Amniotic epithelial cell (primary cell): ENCODE measurements at regions not wholly inside any gene's neighbourhood (a gene's known extent, or its start where the extent isn't known, plus 50 kb on each side); places are given as distances from the start of the nearest gene placed in this dataset.
A peak's percentile ranks its signal among the peaks of the same experiment; 100 is the strongest.

ENCODE experiments used
- DNase-seq: peaks from one replicate; pipeline ENCODE4 v3.0.0-alpha.2; 2010; ENCODE audit warnings: low read depth

- no peak for DNase-seq
Measured at GRCh38 chr2:18425210-18425703, 135.2 kb downstream of the RDH14 start.

DNA sequence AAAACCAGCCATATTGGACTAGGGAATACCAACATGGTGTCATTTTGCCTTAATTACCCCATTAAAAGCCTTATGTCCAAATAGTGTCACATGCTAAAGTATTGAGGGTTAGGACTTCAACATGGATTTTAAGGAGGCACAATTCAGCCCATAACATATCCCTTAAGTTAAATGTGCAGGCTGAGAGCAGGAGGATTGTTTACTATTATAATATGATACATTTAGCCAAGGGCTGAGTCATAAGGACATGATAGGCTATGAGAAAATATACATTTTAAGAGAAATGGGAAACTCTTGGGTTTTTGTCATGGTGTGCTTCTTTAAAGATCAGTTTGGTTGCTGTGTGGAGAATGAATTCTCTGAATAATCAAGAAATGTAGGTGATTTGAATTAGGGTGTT, 136.8 kb downstream of the RDH14 start:
- no peak for DNase-seq

DNA sequence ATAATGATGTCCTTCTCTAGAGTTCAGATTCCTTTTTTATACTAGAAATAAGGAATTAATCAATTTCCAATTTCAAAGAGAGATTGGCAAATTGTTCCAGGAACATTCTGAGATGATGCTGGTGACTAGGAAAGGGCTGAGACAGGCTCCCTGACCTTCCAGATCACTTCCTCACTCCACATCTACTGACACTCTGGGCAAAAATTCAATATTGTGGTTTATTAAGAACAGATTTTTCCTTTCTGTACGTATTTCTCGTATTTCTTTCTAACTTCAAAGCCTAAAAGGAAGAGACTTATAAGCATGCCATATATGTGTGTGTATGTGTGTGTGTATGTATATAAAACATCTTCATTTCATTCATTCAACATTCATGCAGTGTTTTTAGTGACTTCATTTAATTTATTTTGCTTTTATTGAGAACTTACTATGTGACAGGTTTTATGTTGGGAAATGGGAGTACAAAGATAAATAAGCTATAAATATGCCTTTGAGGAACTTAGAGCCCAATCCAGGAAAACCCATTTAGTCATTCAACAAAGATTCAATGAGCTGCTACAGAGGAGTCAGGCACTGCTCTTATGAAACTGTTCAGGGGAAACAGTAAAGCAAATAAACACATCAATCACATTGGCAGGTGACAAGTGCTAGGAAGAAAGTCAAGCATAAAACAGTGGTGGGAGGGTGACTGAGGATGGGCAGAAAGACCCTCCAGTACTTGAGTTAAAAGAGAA, 137.9 kb downstream of the RDH14 start:
- DNase-seq, result peak; percentile 53

GRCh38 chr2:18413676-18414396, 146.6 kb downstream of the RDH14 start:
- peak; percentile 89 for DNase-seq

GRCh38 chr2:18412980-18413675, 147.3 kb downstream of the RDH14 start:
- peak; percentile 41 for DNase-seq

GRCh38 chr2:18411626-18412025, 148.8 kb downstream of the RDH14 start:
- DNase-seq, result no peak

DNA sequence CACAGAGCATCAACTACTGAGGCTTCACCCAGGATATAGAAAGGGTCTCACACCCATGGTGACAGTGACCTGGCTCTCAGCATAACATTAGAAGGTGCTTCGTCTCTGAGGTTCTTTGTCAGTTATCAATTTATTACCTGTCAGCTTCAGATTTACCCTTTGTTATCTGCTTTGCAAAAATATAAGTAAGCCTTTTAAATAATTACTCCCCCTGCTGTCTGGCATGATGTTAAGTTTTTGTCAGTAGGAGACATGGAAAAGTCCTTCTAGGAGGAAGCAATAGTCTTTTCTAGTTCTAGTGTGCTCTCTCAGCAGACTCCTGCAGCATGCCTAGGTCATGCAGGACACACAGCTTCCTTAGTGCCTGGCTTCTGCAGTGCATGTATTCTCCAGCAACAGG, 149.9 kb downstream of the RDH14 start:
- no peak for DNase-seq

DNA sequence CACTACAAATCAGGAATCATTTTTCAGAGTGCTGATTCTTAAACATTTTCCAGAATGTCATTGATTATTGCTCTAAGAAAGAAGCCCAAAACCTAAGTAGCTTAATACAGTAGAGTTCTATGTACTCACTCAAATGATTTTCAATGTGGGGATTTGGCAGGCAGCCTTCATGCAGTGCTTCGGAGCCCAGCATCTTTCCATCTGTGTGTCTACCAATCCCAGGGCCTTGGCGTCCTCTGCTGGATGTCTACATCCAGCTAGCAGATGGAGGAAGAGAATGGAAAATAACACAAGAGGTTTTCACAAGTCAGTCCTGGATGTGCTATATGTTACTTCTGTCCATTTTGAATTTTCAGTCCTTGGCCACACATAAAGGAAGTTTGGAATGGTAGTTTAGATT, 151.8 kb downstream of the RDH14 start:
- no peak for DNase-seq

DNA sequence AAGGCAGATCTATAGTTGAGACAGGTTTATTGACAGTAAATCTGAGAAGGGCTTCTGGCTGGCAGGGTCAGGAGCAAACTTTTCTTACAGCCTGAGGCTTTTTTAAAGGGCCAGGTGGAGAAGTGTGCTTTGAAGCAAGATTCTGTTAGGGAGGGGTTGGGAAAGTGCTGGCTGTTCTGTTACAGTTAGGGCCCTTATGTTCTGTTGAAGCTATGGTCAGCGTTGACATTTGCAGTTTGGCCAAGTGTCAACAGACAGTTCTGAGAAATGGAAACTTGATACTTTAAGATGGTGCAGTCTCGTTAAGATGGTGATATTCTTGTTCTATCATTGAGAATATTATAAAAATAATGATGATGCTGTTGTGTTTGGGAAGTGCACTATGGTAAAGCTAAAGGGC, 154.2 kb downstream of the RDH14 start:
- DNase-seq, result no peak

- DNase-seq, result no peak
Measured at GRCh38 chr2:18404708-18405107, 155.7 kb downstream of the RDH14 start.

- no peak for DNase-seq
Measured at GRCh38 chr2:18403921-18404522, 156.4 kb downstream of the RDH14 start.

DNA sequence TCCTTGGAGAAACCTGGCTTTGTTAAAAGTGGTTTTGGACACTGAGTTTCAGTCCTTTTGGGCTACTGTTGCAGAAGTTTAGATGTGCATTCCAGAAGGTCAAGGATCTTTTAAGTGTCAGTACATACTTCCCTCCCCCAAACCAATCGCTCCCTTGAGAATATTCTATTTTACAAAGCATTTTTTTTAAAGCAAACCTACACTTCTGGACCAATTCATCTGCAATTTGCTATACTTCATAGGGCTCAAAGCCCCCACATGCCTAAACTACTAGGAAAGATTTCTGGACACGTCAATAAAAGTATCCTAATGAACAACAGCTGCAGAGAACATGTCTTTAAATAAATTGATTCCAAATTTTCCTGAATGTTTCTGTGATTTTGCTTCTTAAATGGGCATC, 157.6 kb downstream of the RDH14 start:
- DNase-seq, result no peak

- no peak for DNase-seq
Measured at GRCh38 chr2:18401471-18401870, 159.0 kb downstream of the RDH14 start.

- no peak for DNase-seq
Measured at GRCh38 chr2:18399601-18400000, 160.9 kb downstream of the RDH14 start.

GRCh38 chr2:18398833-18399232, 161.6 kb downstream of the RDH14 start:
- DNase-seq, result no peak

DNA sequence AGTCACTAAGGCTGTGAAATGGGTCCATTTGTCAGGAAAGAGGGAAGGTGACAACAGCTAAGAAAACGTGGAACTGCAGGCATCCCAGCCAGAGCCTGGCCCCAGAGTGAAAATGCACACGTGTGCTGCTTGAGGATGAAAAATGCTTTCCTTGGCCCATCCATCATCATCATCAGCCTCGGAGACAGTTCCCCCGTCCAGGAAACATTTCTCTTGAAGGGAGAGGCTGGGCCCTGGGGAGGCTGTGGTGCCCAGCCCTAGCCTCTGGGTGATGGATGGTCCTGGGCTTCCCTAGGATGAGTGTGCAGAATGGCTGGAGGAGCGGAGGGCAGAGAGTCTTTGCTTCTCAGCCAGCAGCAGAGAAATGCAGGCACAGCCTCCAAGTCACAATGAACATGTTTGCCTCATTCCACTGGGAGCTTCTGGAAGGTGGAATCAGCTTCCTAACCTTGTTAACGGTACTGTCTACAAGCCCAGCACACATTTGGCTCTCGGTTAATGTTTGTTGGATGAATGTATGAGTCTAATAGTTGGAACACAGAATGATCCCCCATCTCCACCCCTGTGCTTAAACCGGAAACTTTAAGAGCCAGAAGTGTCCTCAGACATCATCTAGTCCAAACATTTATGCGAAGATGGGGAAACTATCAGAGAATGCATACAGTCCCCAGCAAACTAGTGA, 164.0 kb downstream of the RDH14 start:
- peak; percentile 56 for DNase-seq

DNA sequence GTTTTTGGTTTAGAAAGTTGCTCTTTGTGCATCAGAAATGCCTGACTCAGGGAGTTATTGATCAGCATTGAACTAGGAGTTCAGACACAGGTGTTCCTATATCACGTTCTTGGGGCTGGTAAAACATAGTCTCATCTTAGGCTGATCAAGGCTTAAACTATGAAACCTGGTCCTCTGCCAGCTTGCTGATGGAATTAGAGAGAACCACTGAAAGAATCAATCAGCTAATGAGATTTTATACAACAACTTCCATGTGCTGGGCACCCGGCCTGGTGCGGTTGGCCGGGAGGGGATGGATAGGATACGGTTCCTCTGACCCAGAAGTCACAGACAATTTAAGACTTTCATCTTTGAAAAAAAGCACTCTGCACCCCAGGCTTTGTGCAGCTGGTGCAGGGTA, 164.9 kb downstream of the RDH14 start:
- no peak for DNase-seq

DNA sequence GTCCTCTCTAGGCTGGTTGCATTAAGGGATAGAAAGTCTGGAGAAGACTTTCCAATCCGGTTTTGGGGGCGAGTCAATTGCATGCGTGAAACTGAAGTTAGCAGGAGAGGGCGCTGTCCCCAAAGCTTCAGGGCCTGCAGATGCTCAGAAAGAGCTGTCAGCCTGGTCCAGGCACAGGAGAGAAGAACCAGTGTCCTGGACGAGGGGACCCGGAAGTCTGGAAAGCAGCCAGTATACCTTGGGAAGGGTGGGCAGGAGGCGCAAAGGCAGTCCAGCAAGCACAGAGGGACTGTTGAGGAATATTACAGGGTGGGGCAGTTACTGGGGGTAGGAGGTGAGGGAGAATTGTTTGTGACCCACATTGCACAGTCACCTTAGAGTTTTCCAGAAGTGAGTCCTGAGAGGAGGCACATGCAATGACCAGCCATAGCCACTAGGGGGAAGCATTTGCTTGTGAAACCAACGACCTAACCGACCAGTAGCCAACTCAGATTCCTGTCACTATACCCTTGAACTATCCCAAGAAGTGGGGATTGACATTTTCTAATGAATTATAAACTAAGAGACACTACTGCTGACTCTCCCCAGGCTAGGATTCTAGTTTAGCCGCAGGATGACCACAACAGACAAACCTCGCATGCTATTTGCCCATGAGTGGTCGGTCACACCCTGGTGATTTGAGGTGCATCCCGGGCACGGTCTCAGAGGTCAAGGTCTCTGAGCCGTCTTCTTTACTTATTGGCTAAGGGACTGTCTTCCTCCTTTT, 172.8 kb downstream of the RDH14 start:
- peak; percentile 73 for DNase-seq

GRCh38 chr2:18384242-18384641, 176.2 kb downstream of the RDH14 start:
- DNase-seq, result peak; percentile 33

DNA sequence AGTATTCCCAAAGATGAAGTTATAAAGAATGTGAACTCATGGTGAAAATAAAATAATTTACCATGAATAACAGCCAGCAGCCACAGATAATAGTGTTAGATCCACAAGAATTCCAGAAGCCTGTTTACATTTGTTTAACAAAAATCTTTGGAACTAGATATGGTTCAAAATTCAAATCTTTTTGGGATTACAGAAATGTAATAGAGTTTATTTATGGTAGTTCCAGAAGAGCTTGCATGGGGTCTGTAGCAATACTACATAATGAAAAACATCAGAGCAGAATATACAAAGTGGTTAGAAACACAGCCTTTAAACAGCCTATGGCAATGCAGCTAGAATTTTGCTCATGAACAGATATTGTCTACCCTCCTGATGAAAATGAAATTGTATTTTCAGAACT, 179.1 kb downstream of the RDH14 start:
- DNase-seq, result no peak

- peak; percentile 74 for DNase-seq
Measured at GRCh38 chr2:18380321-18380720, 180.1 kb downstream of the RDH14 start.
